Upper lobe of left lung (tissue), 4 donors: ENCODE measurements at regions not wholly inside any gene's neighbourhood (a gene's known extent, or its start where the extent isn't known, plus 50 kb on each side); places are given as distances from the start of the nearest gene placed in this dataset.

Experiments
- CTCF ChIP-seq, 6 experiments: fragments of 450-650 bp in 4 of 6; fragments of 200-600 bp in 2 of 6; sonication (generic) in 2 of 6; IDR thresholded peaks; one replicate each; pipeline ENCODE4 v1.5.1; 2016 to 2019; ENCODE audit warnings: antibody characterized with exemption in 6 of 6
- POLR2A ChIP-seq, 4 donors: fragments of 450-650 bp; IDR thresholded peaks; one replicate each; pipeline ENCODE4 v1.5.1; 2016 to 2017; ENCODE audit warnings: antibody characterized with exemption in 4 of 4, mild to moderate bottlenecking in 2 of 4
- POLR2AphosphoS5 ChIP-seq, 2 donors: sonication (generic); formaldehyde crosslinking; IDR thresholded peaks; one replicate each; pipeline ENCODE4 v1.5.1; 2017; ENCODE audit warnings: antibody characterized with exemption in 2 of 2

DNA sequence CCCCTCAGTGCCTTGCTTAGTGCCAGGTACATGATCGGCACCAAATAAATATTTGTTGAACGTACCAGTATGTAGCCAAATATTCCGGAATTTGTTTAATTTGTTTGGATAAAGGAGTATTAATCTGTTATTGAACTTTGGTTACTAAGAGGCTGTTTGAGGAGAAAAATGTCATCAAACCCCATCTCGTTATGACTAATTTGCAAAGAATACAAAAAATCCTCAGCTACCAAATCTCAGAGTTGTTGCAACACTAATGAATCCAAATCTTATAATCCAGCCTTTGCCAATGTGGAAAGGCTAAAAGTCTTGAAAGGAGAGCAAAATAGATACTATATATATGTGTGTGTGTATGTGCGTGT lies 79.5 kb downstream of the KLF5 start:
- no peak for TF ChIP-seq CTCF (IDR thresholded peaks at IDR 0.05)
- TF ChIP-seq POLR2A (IDR thresholded peaks at IDR 0.05): no peak
- no peak for TF ChIP-seq POLR2AphosphoS5 (IDR thresholded peaks at IDR 0.05)
